ENCODE measurements at regions not wholly inside any gene's neighbourhood (a gene's known extent, or its start where the extent isn't known, plus 50 kb on each side); places are given as distances from the start of the nearest gene placed in this dataset.

- no peak for TF ChIP-seq NR3C1 (CRISPR knock-in tag; conservative IDR thresholded peaks at IDR 0.05; ENCODE audit: low read depth)
- TF ChIP-seq CTCF (IDR thresholded peaks at IDR 0.05), result no peak
- TF ChIP-seq IRF2 (CRISPR knock-in tag; IDR thresholded peaks at IDR 0.05; ENCODE audit: borderline replicate concordance, low read depth), result no peak
- no peak for TF ChIP-seq ZBTB43 (CRISPR knock-in tag; IDR thresholded peaks at IDR 0.05)
- no peak for TF ChIP-seq USF2 (CRISPR knock-in tag; IDR thresholded peaks at IDR 0.05)
Measured at GRCh38 chr13:90979059-90979458, 368.4 kb upstream of the MIR17HG start.
